NCI-H345 treated with DMSO at 0.1 percent for 48 hours (cell line): ENCODE measurements at regions not wholly inside any gene's neighbourhood (a gene's known extent, or its start where the extent isn't known, plus 50 kb on each side); places are given as distances from the start of the nearest gene placed in this dataset.

Experiments
- DNase-seq: peaks from one replicate; lab custom pipeline; 2025; ENCODE audit not compliant: unreplicated experiment; lab: John Stamatoyannopoulos, UW

- no peak for DNase-seq
Observed at GRCh38 chr17:6938637-6939036, 57.2 kb upstream of the ALOX12 start.

DNA sequence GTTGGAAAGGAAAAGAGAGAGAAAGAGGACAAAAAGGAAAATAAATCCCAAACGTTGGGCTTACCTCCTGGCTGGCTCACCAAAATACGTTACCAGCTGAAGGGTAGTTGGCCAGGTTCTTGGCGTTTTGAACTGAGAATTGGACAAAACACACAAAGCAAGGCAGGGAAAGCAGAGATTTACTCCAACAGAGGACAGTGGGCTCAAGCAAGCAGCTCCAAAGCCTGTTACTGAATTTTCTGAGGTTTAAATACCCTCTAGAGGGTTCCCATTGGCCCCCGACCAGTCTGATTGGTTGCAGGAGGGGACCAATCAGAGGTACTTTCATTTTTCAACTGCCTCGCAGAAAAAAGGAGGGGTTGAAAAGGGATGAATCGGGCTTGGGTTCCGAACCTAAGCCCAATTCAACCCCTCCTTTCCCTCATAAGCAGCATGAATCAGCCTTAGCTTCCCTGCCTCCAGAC lies 55.6 kb upstream of the ALOX12 start:
- no peak for DNase-seq

GRCh38 chr17:6941989-6942388 lies 53.9 kb upstream of the ALOX12 start:
- DNase-seq, result no peak

GRCh38 chr17:6943406-6943805 lies 52.4 kb upstream of the ALOX12 start:
- no peak for DNase-seq
